GM23338 (cell line): ENCODE measurements at regions not wholly inside any gene's neighbourhood (a gene's known extent, or its start where the extent isn't known, plus 50 kb on each side); places are given as distances from the start of the nearest gene placed in this dataset.
A peak's percentile ranks its signal among the peaks of the same experiment; 100 is the strongest.

Experiments used
- ATAC-seq: fragments of 200-7000 bp; cut with Tn5 transposase; 3 replicates; pipeline ENCODE4 v1.9.1; 2020
- DNase-seq: peaks from one replicate; pipeline ENCODE4 v3.0.0-alpha.2; 2015; ENCODE audit warnings: low spot score
- H2AFZ ChIP-seq: fragments of 200-600 bp; sonication (generic); 2 replicates; pipeline ENCODE4 v1.8.0; 2016; ENCODE audit warnings: antibody characterized with exemption, mild to moderate bottlenecking, moderate library complexity
- H3F3A ChIP-seq: fragments of 200-600 bp; sonication (generic); replicated peaks from 2 replicates; pipeline ENCODE4 v1.8.0; 2017; ENCODE audit warnings: antibody characterized with exemption, mixed run types, low read depth
- H3K27ac ChIP-seq: fragments of 200-600 bp; sonication (generic); 2 replicates; pipeline ENCODE4 v1.6.1; 2016; ENCODE audit warnings: low read depth
- H3K27me3 ChIP-seq: fragments of 200-600 bp; sonication (generic); 2 replicates; pipeline ENCODE4 v1.8.0; 2016; ENCODE audit warnings: mild to moderate bottlenecking, mixed run types, moderate library complexity; ENCODE audit not compliant: insufficient read depth
- H3K36me3 ChIP-seq: fragments of 200-600 bp; sonication (generic); 2 replicates; pipeline ENCODE4 v1.8.0; 2016; ENCODE audit warnings: mild to moderate bottlenecking; ENCODE audit not compliant: insufficient read depth
- H3K4me1 ChIP-seq: fragments of 200-600 bp; sonication (generic); 2 replicates; pipeline ENCODE4 v1.8.0; 2016; ENCODE audit warnings: mild to moderate bottlenecking, moderate library complexity; ENCODE audit not compliant: insufficient read depth
- H3K4me2 ChIP-seq: fragments of 200-600 bp; sonication (generic); 2 replicates; pipeline ENCODE4 v1.7.1; 2017; ENCODE audit warnings: mixed run types
- H3K4me3 ChIP-seq: fragments of 200-600 bp; sonication (generic); 2 replicates; pipeline ENCODE4 v1.6.1; 2016; ENCODE audit warnings: mixed run types
- H3K79me2 ChIP-seq: fragments of 200-600 bp; sonication (generic); replicated peaks from 2 replicates; pipeline ENCODE4 v1.8.0; 2017; ENCODE audit warnings: mild to moderate bottlenecking; ENCODE audit not compliant: insufficient read depth
- H3K9me2 ChIP-seq: fragments of 200-600 bp; sonication (generic); 2 replicates; pipeline ENCODE4 v1.8.0; 2017; ENCODE audit not compliant: insufficient read depth
- H4K20me1 ChIP-seq: fragments of 200-600 bp; sonication (generic); replicated peaks from 2 replicates; pipeline ENCODE4 v1.8.0; 2017; ENCODE audit warnings: mild to moderate bottlenecking; ENCODE audit not compliant: insufficient read depth
- H3K27ac Mint-ChIP-seq: 2 replicates; pipeline ENCODE4 v1.8.0; 2020; ENCODE audit warnings: inconsistent platforms, mild to moderate bottlenecking, moderate library complexity, mixed read lengths
- H3K27me3 Mint-ChIP-seq: 3 replicates; pipeline ENCODE4 v1.8.0; 2022; ENCODE audit warnings: low read depth, mild to moderate bottlenecking, moderate library complexity, mixed read lengths, inconsistent platforms; ENCODE audit not compliant: insufficient read depth, poor library complexity
- H3K36me3 Mint-ChIP-seq: 3 replicates; pipeline ENCODE4 v1.8.0; 2021; ENCODE audit warnings: low read depth, mild to moderate bottlenecking, inconsistent platforms, moderate library complexity, mixed read lengths
- H3K4me1 Mint-ChIP-seq: 3 replicates; pipeline ENCODE4 v1.8.0; 2020; ENCODE audit warnings: mild to moderate bottlenecking, inconsistent platforms, mixed read lengths
- H3K4me3 Mint-ChIP-seq: 3 replicates; pipeline ENCODE4 v1.8.0; 2021; ENCODE audit warnings: moderate library complexity, mild to moderate bottlenecking, inconsistent platforms, mixed read lengths
- H3K9me3 Mint-ChIP-seq: 3 replicates; pipeline ENCODE4 v1.8.0; 2020; ENCODE audit warnings: moderate library complexity, mild to moderate bottlenecking, inconsistent platforms, mixed read lengths
- CREB1 ChIP-seq: fragments of 250-450 bp; sonication (Bioruptor Pico); IDR thresholded peaks from 2 replicates; pipeline ENCODE4 v1.5.0; 2020; ENCODE audit warnings: low read depth, mild to moderate bottlenecking, moderate library complexity
- EZH2 ChIP-seq: fragments of 200-600 bp; sonication (generic); IDR thresholded peaks from one replicate; pipeline ENCODE4 v1.8.0; 2017; ENCODE audit warnings: antibody characterized with exemption, mild to moderate bottlenecking, low read depth; ENCODE audit not compliant: unreplicated experiment
- EZH2phosphoT487 ChIP-seq: fragments of 200-600 bp; sonication (generic); IDR thresholded peaks from one replicate; pipeline ENCODE4 v1.8.1; 2018; ENCODE audit warnings: antibody characterized with exemption; ENCODE audit not compliant: unreplicated experiment
- JUNB ChIP-seq: IDR thresholded peaks from one replicate; pipeline ENCODE4 v1.6.1; 2016; ENCODE audit warnings: antibody characterized with exemption; ENCODE audit not compliant: unreplicated experiment
- NANOG ChIP-seq: IDR thresholded peaks from 2 replicates; pipeline ENCODE4 v1.6.1; 2016; ENCODE audit warnings: antibody characterized with exemption, borderline replicate concordance
- POLR2AphosphoS5 ChIP-seq: IDR thresholded peaks from 2 replicates; pipeline ENCODE4 v1.6.1; 2016; ENCODE audit warnings: antibody characterized with exemption, low read depth
- STAT1 ChIP-seq: IDR thresholded peaks from one replicate; pipeline ENCODE4 v1.6.1; 2016; ENCODE audit warnings: antibody characterized with exemption; ENCODE audit not compliant: unreplicated experiment
- ZNF331 ChIP-seq: fragments of 250-450 bp; sonication (Bioruptor Pico); IDR thresholded peaks from 2 replicates; pipeline ENCODE4 v1.5.0; 2020; ENCODE audit warnings: low read depth, mild to moderate bottlenecking, moderate library complexity
- TF ChIP-seq, protein P1 (sequence below): IDR thresholded peaks from one replicate; pipeline ENCODE4 v1.6.1; 2018; ENCODE audit warnings: antibody characterized with exemption; ENCODE audit not compliant: unreplicated experiment
- TF ChIP-seq, protein P2 (sequence below): IDR thresholded peaks from 2 replicates; pipeline ENCODE4 v1.6.1; 2016; ENCODE audit warnings: antibody characterized with exemption
- TF ChIP-seq, protein P3 (sequence below): fragments of 250-450 bp; sonication (Bioruptor Pico); IDR thresholded peaks from 2 replicates; pipeline ENCODE4 v1.5.0; 2020; ENCODE audit warnings: mild to moderate bottlenecking, moderate library complexity

DNA sequence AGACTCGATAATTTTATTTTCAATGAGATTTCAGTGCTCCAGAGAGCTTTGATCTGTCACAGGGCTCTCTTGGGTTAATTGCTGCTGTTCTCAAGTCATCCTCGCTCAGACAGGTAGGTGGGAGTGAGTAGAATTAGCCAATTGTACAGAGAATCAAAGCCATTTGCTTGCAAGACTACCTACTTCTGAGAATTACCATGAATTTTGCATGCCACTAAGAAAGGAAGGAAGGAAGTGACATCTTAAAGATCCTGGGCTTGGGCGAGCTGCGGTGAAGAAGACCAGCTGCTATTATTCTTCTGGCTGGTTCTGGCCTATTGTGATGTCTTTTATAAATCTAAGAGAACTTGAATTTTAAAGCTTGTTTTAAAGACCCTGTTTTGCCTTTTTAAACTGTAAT, 154.1 kb upstream of the LPP start:
- ATAC-seq (no peak), DNase-seq (peak; percentile 16)
- Mint-ChIP-seq H3K27ac (no peak overlapping the region), H3K4me3 (no peak overlapping the region), H3K27me3 (peaks cover 3% of the 10 kb centered on the region), H3K9me3 (no peaks in the 10 kb centered on the region), H3K4me1 (peaks cover 30% of the 10 kb centered on the region), H3K36me3 (no peaks in the 10 kb centered on the region)
- Histone ChIP-seq H3K27ac (no peak overlapping the region), H3K4me3 (no peak overlapping the region), H3K36me3 (no peaks in the 10 kb centered on the region), H3K4me1 (peaks cover 36% of the 10 kb centered on the region), H4K20me1 (no peaks in the 10 kb centered on the region), H3K27me3 (no peaks in the 10 kb centered on the region), H3K4me2 (no peak overlapping the region), H2AFZ (no peak overlapping the region; the same call in 1 of the 2 replicates), H3K79me2 (no peaks in the 10 kb centered on the region), H3K9me2 (no peaks in the 10 kb centered on the region; the same call in 1 of the 2 replicates), H3F3A (no peaks in the 10 kb centered on the region)
- TF ChIP-seq, protein P1, sequence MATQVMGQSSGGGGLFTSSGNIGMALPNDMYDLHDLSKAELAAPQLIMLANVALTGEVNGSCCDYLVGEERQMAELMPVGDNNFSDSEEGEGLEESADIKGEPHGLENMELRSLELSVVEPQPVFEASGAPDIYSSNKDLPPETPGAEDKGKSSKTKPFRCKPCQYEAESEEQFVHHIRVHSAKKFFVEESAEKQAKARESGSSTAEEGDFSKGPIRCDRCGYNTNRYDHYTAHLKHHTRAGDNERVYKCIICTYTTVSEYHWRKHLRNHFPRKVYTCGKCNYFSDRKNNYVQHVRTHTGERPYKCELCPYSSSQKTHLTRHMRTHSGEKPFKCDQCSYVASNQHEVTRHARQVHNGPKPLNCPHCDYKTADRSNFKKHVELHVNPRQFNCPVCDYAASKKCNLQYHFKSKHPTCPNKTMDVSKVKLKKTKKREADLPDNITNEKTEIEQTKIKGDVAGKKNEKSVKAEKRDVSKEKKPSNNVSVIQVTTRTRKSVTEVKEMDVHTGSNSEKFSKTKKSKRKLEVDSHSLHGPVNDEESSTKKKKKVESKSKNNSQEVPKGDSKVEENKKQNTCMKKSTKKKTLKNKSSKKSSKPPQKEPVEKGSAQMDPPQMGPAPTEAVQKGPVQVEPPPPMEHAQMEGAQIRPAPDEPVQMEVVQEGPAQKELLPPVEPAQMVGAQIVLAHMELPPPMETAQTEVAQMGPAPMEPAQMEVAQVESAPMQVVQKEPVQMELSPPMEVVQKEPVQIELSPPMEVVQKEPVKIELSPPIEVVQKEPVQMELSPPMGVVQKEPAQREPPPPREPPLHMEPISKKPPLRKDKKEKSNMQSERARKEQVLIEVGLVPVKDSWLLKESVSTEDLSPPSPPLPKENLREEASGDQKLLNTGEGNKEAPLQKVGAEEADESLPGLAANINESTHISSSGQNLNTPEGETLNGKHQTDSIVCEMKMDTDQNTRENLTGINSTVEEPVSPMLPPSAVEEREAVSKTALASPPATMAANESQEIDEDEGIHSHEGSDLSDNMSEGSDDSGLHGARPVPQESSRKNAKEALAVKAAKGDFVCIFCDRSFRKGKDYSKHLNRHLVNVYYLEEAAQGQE, result no peak
- TF ChIP-seq CREB1 (CRISPR knock-in tag), result no peak
- TF ChIP-seq ZNF331 (CRISPR knock-in tag), result no peak
- no peak for TF ChIP-seq JUNB
- TF ChIP-seq, protein P2, sequence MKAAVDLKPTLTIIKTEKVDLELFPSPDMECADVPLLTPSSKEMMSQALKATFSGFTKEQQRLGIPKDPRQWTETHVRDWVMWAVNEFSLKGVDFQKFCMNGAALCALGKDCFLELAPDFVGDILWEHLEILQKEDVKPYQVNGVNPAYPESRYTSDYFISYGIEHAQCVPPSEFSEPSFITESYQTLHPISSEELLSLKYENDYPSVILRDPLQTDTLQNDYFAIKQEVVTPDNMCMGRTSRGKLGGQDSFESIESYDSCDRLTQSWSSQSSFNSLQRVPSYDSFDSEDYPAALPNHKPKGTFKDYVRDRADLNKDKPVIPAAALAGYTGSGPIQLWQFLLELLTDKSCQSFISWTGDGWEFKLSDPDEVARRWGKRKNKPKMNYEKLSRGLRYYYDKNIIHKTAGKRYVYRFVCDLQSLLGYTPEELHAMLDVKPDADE, result no peak
- no peak for TF ChIP-seq STAT1
- TF ChIP-seq NANOG, result no peak
- TF ChIP-seq EZH2phosphoT487, result no peak
- TF ChIP-seq, protein P3, sequence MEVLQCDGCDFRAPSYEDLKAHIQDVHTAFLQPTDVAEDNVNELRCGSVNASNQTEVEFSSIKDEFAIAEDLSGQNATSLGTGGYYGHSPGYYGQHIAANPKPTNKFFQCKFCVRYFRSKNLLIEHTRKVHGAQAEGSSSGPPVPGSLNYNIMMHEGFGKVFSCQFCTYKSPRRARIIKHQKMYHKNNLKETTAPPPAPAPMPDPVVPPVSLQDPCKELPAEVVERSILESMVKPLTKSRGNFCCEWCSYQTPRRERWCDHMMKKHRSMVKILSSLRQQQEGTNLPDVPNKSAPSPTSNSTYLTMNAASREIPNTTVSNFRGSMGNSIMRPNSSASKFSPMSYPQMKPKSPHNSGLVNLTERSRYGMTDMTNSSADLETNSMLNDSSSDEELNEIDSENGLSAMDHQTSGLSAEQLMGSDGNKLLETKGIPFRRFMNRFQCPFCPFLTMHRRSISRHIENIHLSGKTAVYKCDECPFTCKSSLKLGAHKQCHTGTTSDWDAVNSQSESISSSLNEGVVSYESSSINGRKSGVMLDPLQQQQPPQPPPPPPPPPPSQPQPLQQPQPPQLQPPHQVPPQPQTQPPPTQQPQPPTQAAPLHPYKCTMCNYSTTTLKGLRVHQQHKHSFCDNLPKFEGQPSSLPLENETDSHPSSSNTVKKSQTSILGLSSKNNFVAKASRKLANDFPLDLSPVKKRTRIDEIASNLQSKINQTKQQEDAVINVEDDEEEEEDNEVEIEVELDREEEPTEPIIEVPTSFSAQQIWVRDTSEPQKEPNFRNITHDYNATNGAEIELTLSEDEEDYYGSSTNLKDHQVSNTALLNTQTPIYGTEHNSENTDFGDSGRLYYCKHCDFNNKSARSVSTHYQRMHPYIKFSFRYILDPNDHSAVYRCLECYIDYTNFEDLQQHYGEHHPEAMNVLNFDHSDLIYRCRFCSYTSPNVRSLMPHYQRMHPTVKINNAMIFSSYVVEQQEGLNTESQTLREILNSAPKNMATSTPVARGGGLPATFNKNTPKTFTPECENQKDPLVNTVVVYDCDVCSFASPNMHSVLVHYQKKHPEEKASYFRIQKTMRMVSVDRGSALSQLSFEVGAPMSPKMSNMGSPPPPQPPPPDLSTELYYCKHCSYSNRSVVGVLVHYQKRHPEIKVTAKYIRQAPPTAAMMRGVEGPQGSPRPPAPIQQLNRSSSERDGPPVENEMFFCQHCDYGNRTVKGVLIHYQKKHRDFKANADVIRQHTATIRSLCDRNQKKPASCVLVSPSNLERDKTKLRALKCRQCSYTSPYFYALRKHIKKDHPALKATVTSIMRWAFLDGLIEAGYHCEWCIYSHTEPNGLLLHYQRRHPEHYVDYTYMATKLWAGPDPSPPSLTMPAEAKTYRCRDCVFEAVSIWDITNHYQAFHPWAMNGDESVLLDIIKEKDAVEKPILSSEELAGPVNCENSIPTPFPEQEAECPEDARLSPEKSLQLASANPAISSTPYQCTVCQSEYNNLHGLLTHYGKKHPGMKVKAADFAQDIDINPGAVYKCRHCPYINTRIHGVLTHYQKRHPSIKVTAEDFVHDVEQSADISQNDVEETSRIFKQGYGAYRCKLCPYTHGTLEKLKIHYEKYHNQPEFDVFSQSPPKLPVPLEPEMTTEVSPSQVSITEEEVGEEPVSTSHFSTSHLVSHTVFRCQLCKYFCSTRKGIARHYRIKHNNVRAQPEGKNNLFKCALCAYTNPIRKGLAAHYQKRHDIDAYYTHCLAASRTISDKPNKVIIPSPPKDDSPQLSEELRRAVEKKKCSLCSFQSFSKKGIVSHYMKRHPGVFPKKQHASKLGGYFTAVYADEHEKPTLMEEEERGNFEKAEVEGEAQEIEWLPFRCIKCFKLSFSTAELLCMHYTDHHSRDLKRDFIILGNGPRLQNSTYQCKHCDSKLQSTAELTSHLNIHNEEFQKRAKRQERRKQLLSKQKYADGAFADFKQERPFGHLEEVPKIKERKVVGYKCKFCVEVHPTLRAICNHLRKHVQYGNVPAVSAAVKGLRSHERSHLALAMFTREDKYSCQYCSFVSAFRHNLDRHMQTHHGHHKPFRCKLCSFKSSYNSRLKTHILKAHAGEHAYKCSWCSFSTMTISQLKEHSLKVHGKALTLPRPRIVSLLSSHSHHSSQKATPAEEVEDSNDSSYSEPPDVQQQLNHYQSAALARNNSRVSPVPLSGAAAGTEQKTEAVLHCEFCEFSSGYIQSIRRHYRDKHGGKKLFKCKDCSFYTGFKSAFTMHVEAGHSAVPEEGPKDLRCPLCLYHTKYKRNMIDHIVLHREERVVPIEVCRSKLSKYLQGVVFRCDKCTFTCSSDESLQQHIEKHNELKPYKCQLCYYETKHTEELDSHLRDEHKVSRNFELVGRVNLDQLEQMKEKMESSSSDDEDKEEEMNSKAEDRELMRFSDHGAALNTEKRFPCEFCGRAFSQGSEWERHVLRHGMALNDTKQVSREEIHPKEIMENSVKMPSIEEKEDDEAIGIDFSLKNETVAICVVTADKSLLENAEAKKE (CRISPR knock-in tag), result no peak
- no peak for TF ChIP-seq EZH2
- TF ChIP-seq POLR2AphosphoS5, result no peak
